ENCODE measurements at regions not wholly inside any gene's neighbourhood (a gene's known extent, or its start where the extent isn't known, plus 50 kb on each side); places are given as distances from the start of the nearest gene placed in this dataset.

GRCh38 chr20:53847139-53847836, 223.1 kb downstream of the BCAS1 start:
- peak overlapping the region; percentile 68 for H3K27ac Mint-ChIP-seq
- H3K4me1 Mint-ChIP-seq (ENCODE audit: low read depth) = peaks cover 87% of the 10 kb centered on the region
- no peaks in the 10 kb centered on the region for H3K27me3 Mint-ChIP-seq (ENCODE audit: low read depth)
- DNase-seq = no peak
- H3K4me3 Mint-ChIP-seq = peak overlapping the region; percentile 58 to 65
- no peaks in the 10 kb centered on the region for H3K9me3 Mint-ChIP-seq
- H3K36me3 Mint-ChIP-seq (ENCODE audit: insufficient read depth in 2 of 2) = no peaks in the 10 kb centered on the region
- ATAC-seq (replicated peaks in 1 of 2) = no peak

GRCh38 chr20:53846640-53847039, 223.8 kb downstream of the BCAS1 start:
- Mint-ChIP-seq H3K27me3 (ENCODE audit: low read depth) (no peaks in the 10 kb centered on the region), H3K27ac (peak overlapping the region; percentile 68), H3K4me1 (ENCODE audit: low read depth) (peaks cover 87% of the 10 kb centered on the region), H3K36me3 (ENCODE audit: insufficient read depth in 2 of 2) (no peaks in the 10 kb centered on the region), H3K4me3 (peak overlapping the region in 1 of 2 donors; percentile 58), H3K9me3 (no peaks in the 10 kb centered on the region)
- DNase-seq (no peak), ATAC-seq (replicated peaks in 1 of 2) (no peak)

GRCh38 chr20:53845980-53846379, 224.4 kb downstream of the BCAS1 start:
- ATAC-seq (replicated peaks in 1 of 2) (no peak), DNase-seq (no peak)
- no peaks in the 10 kb centered on the region for H3K27me3 Mint-ChIP-seq (ENCODE audit: low read depth)
- H3K27ac Mint-ChIP-seq = no peak overlapping the region
- H3K9me3 Mint-ChIP-seq = no peaks in the 10 kb centered on the region
- H3K36me3 Mint-ChIP-seq (ENCODE audit: insufficient read depth in 2 of 2) = no peaks in the 10 kb centered on the region
- H3K4me3 Mint-ChIP-seq = peak overlapping the region in 1 of 2 donors; percentile 10
- H3K4me1 Mint-ChIP-seq (ENCODE audit: low read depth) = peaks cover 87% of the 10 kb centered on the region

- no peak for DNase-seq
- H3K27ac Mint-ChIP-seq = no peak overlapping the region
- H3K4me3 Mint-ChIP-seq = no peak overlapping the region
- peaks cover 94% of the 10 kb centered on the region for H3K4me1 Mint-ChIP-seq (ENCODE audit: low read depth)
- no peaks in the 10 kb centered on the region for H3K9me3 Mint-ChIP-seq
- H3K36me3 Mint-ChIP-seq (ENCODE audit: insufficient read depth in 2 of 2) = no peaks in the 10 kb centered on the region
- no peaks in the 10 kb centered on the region for H3K27me3 Mint-ChIP-seq (ENCODE audit: low read depth)
- ATAC-seq (replicated peaks in 1 of 2) = no peak
Observed at GRCh38 chr20:53844259-53844658, 226.1 kb downstream of the BCAS1 start.

- Mint-ChIP-seq H3K27me3 (ENCODE audit: low read depth) (no peaks in the 10 kb centered on the region), H3K9me3 (no peaks in the 10 kb centered on the region), H3K27ac (no peak overlapping the region), H3K36me3 (ENCODE audit: insufficient read depth in 2 of 2) (no peaks in the 10 kb centered on the region), H3K4me3 (peak overlapping the region in 1 of 2 donors; percentile 19), H3K4me1 (ENCODE audit: low read depth) (peaks cover 94% of the 10 kb centered on the region)
- no peak for ATAC-seq (replicated peaks in 1 of 2)
- no peak for DNase-seq
Observed at GRCh38 chr20:53843645-53844044, 226.7 kb downstream of the BCAS1 start.

- ATAC-seq (replicated peaks in 1 of 2) (peak; percentile 74 to 79), DNase-seq (peak; percentile 44 to 45)
- Mint-ChIP-seq H3K36me3 (ENCODE audit: insufficient read depth in 2 of 2) (no peaks in the 10 kb centered on the region), H3K27me3 (ENCODE audit: low read depth) (no peaks in the 10 kb centered on the region), H3K4me1 (ENCODE audit: low read depth) (peaks cover 93% of the 10 kb centered on the region), H3K9me3 (no peaks in the 10 kb centered on the region), H3K4me3 (peak overlapping the region; percentile 18 to 59), H3K27ac (peak overlapping the region; percentile 88)
Observed at GRCh38 chr20:53842301-53843099, 227.9 kb downstream of the BCAS1 start.

GRCh38 chr20:53841741-53842140, 228.7 kb downstream of the BCAS1 start:
- DNase-seq (no peak), ATAC-seq (replicated peaks in 1 of 2) (no peak)
- H3K9me3 Mint-ChIP-seq = no peaks in the 10 kb centered on the region

GRCh38 chr20:53840532-53840931, 229.9 kb downstream of the BCAS1 start:
- ATAC-seq (replicated peaks in 1 of 2) = no peak

More at GRCh38 chr20:53841741-53842140, 228.7 kb downstream of the BCAS1 start:
- Mint-ChIP-seq H3K36me3 (ENCODE audit: insufficient read depth in 2 of 2) (no peaks in the 10 kb centered on the region), H3K4me3 (peak overlapping the region; percentile 18 to 59), H3K27me3 (ENCODE audit: low read depth) (no peaks in the 10 kb centered on the region), H3K4me1 (ENCODE audit: low read depth) (peaks cover 90% of the 10 kb centered on the region), H3K27ac (peak overlapping the region; percentile 88)

GRCh38 chr20:53839423-53840176, 230.8 kb downstream of the BCAS1 start:
- Mint-ChIP-seq H3K27me3 (ENCODE audit: low read depth) (no peaks in the 10 kb centered on the region), H3K27ac (peak overlapping the region; percentile 51), H3K36me3 (ENCODE audit: insufficient read depth in 2 of 2) (no peaks in the 10 kb centered on the region), H3K4me1 (ENCODE audit: low read depth) (peaks cover 85% of the 10 kb centered on the region), H3K9me3 (no peaks in the 10 kb centered on the region), H3K4me3 (peak overlapping the region; percentile 77 to 83)
- DNase-seq = peak; percentile 49 to 54
- peak; percentile 27 to 38 for ATAC-seq (replicated peaks in 1 of 2)

More at GRCh38 chr20:53840532-53840931, 229.9 kb downstream of the BCAS1 start:
- Mint-ChIP-seq H3K27me3 (ENCODE audit: low read depth) (no peaks in the 10 kb centered on the region), H3K4me1 (ENCODE audit: low read depth) (peaks cover 85% of the 10 kb centered on the region), H3K4me3 (peak overlapping the region; percentile 77 to 83), H3K27ac (peak overlapping the region; percentile 51), H3K36me3 (ENCODE audit: insufficient read depth in 2 of 2) (no peaks in the 10 kb centered on the region), H3K9me3 (no peaks in the 10 kb centered on the region)
- DNase-seq = no peak

GRCh38 chr20:53838311-53838868, 232.0 kb downstream of the BCAS1 start:
- H3K9me3 Mint-ChIP-seq = no peaks in the 10 kb centered on the region
- H3K27ac Mint-ChIP-seq = no peak overlapping the region
- H3K4me1 Mint-ChIP-seq (ENCODE audit: low read depth) = peaks cover 86% of the 10 kb centered on the region
- H3K4me3 Mint-ChIP-seq = peak overlapping the region; percentile 12 to 77
- DNase-seq = no peak
- no peaks in the 10 kb centered on the region for H3K27me3 Mint-ChIP-seq (ENCODE audit: low read depth)
- no peak for ATAC-seq (replicated peaks in 1 of 2)
- no peaks in the 10 kb centered on the region for H3K36me3 Mint-ChIP-seq (ENCODE audit: insufficient read depth in 2 of 2)

- ATAC-seq (replicated peaks in 1 of 2) = no peak
- Mint-ChIP-seq H3K9me3 (peaks cover 0 to 2% of the 10 kb centered on the region in 2 donors), H3K36me3 (ENCODE audit: insufficient read depth in 2 of 2) (peaks cover 2 to 6% of the 10 kb centered on the region in 2 donors), H3K27ac (peak overlapping the region; percentile 43), H3K4me1 (ENCODE audit: low read depth) (peaks cover 86% of the 10 kb centered on the region), H3K27me3 (ENCODE audit: low read depth) (no peaks in the 10 kb centered on the region), H3K4me3 (peak overlapping the region in 1 of 2 donors; percentile 24)
- DNase-seq = no peak
Observed at GRCh38 chr20:53837126-53837826, 233.1 kb downstream of the BCAS1 start.

- DNase-seq = no peak
- H3K4me3 Mint-ChIP-seq = peak overlapping the region; percentile 74 to 76
- H3K27ac Mint-ChIP-seq = no peak overlapping the region
Observed at GRCh38 chr20:53834749-53835148, 235.6 kb downstream of the BCAS1 start.

More at GRCh38 chr20:53834749-53835148, 235.6 kb downstream of the BCAS1 start:
- H3K9me3 Mint-ChIP-seq = peaks cover 0 to 5% of the 10 kb centered on the region in 2 donors
- peaks cover 85% of the 10 kb centered on the region for H3K4me1 Mint-ChIP-seq (ENCODE audit: low read depth)
- peaks cover 2 to 10% of the 10 kb centered on the region in 2 donors for H3K36me3 Mint-ChIP-seq (ENCODE audit: insufficient read depth in 2 of 2)
- no peaks in the 10 kb centered on the region for H3K27me3 Mint-ChIP-seq (ENCODE audit: low read depth)
- ATAC-seq (replicated peaks in 1 of 2) = no peak

Data from activated T-cell treated with anti-CD3 and anti-CD28 coated beads, Interleukin-2, amount 50 U/mL, for 72 hours (primary cell).